ENCODE measurements at regions not wholly inside any gene's neighbourhood (a gene's known extent, or its start where the extent isn't known, plus 50 kb on each side); places are given as distances from the start of the nearest gene placed in this dataset.

DNA sequence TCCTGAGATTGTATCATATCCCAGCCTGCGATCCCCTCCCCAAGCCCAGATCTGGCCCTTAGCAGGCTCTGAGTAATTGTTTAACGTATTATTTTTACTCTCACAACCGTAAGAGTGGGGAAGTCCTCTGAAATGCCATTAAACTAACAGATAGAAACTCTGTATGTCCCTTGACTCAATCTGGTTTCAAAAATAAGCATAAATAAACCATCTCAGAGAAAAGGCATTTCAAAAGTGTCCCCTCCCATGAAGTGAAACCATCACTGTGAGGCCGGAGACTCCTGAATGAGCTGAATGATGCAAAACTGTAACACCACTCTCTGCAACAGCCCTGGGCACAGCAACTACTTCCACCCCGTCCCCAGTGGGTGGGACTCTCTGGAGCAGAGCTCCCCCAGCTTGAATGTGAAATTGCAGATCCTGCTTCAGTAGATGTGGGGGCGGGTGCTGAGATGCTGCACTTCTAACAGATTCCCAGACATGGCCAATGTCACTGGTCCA is 104.1 kb downstream of the SYF2 start:
- Histone ChIP-seq H3K27me3 (no peaks in the 10 kb centered on the region), H3K9me3 (no peaks in the 10 kb centered on the region), H3K4me3 (ENCODE audit: low read depth, low read length) (no peak overlapping the region), H3K36me3 (no peaks in the 10 kb centered on the region), H3K4me1 (no peaks in the 10 kb centered on the region)
- TF ChIP-seq, protein P1, sequence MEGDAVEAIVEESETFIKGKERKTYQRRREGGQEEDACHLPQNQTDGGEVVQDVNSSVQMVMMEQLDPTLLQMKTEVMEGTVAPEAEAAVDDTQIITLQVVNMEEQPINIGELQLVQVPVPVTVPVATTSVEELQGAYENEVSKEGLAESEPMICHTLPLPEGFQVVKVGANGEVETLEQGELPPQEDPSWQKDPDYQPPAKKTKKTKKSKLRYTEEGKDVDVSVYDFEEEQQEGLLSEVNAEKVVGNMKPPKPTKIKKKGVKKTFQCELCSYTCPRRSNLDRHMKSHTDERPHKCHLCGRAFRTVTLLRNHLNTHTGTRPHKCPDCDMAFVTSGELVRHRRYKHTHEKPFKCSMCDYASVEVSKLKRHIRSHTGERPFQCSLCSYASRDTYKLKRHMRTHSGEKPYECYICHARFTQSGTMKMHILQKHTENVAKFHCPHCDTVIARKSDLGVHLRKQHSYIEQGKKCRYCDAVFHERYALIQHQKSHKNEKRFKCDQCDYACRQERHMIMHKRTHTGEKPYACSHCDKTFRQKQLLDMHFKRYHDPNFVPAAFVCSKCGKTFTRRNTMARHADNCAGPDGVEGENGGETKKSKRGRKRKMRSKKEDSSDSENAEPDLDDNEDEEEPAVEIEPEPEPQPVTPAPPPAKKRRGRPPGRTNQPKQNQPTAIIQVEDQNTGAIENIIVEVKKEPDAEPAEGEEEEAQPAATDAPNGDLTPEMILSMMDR (IDR thresholded peaks at IDR 0.05; ENCODE audit: low read depth, low read length) = no peak
- no peak for DNase-seq

DNA sequence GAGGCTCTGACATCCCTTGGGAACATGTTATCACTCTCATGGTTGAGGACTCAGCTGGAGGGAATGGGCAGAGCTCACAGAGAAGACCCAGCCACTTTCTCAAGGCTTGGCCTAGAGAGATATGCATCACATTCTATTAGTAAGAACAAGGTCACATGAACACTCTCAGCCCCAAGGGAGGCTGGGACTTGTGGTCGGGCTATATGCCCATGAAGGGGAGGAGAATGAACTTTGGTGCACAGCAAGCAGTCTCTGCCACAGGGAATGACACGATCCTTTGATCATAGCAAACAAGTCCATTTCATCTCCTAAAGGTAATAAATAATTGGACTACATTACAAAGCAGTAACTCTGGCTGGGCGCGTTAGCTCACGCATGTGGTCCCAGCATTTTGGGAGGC is 105.7 kb downstream of the SYF2 start:
- TF ChIP-seq, protein P1 (IDR thresholded peaks at IDR 0.05; ENCODE audit: low read depth, low read length) = no peak
- Histone ChIP-seq H3K4me3 (ENCODE audit: low read depth, low read length) (no peak overlapping the region), H3K9me3 (no peaks in the 10 kb centered on the region), H3K4me1 (no peaks in the 10 kb centered on the region), H3K27me3 (no peaks in the 10 kb centered on the region), H3K36me3 (no peaks in the 10 kb centered on the region)
- no peak for DNase-seq

DNA sequence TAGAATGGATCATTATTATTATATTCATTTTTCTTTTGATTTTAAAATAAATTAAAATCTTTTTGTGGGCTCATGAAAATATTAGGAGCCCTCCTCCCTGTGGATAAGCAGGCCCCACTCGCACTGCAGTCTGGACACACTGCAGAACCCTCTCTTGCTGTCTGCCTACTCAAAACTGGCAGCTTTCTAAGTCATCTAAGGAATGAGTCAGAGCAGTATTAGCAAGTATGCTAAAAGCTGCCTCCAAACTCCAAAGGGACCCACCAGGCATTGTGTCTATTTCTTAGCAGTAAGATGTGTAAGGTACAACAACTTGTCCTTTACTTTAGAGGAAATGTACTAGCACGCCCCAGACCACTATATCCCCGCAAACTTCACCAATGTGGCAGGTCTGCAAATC is 108.8 kb downstream of the SYF2 start:
- Histone ChIP-seq H3K27me3 (no peaks in the 10 kb centered on the region), H3K4me1 (no peaks in the 10 kb centered on the region), H3K36me3 (no peaks in the 10 kb centered on the region), H3K4me3 (ENCODE audit: low read depth, low read length) (no peak overlapping the region), H3K9me3 (no peaks in the 10 kb centered on the region)
- TF ChIP-seq, protein P1 (IDR thresholded peaks at IDR 0.05; ENCODE audit: low read depth, low read length) = no peak
- DNase-seq = no peak

DNA sequence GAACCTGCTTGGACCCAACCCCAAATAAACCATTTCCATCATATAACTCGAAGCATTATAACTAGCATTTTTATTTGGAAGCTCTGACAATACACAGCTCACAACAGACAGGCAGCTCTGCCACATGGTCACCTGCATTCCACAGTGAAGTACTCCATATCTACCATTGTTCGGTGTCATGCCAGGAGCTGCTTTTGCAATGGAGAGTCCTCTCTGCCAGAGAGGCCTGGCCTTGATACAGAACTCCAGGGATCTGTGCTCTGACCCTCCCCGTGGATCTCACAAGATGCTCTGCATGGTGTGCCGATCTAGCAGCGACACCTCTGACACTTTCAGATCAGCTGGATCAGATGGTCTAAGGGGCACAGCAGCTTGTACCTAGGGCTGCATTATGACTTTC is 109.6 kb downstream of the SYF2 start:
- H3K9me3 ChIP-seq = no peaks in the 10 kb centered on the region
- TF ChIP-seq, protein P1 (IDR thresholded peaks at IDR 0.05; ENCODE audit: low read depth, low read length) = no peak
- H3K36me3 ChIP-seq = no peaks in the 10 kb centered on the region
- DNase-seq = no peak
- H3K4me1 ChIP-seq = no peaks in the 10 kb centered on the region
- no peaks in the 10 kb centered on the region for H3K27me3 ChIP-seq
- no peak overlapping the region for H3K4me3 ChIP-seq (ENCODE audit: low read depth, low read length)

DNA sequence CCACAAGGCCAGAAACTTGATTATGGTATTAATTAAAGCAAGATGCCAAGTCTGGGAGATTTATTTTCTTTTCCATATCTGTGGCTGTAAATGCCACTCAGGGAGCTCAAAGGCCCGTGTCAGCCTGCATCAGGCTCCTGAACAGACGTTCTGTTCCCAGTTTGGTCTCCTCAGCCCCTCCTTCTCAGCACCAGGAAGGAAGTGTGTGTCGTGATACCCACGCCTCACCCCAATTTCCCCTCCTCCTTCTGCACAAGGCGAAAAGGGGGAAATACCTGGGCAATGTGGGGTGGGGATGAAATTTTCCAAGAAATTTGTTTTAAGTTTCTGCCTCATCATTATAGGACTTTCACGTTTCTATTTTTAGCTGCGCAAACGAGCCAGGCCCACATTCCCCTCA is 112.0 kb downstream of the SYF2 start:
- Histone ChIP-seq H3K9me3 (no peaks in the 10 kb centered on the region), H3K4me1 (no peaks in the 10 kb centered on the region), H3K4me3 (ENCODE audit: low read depth, low read length) (no peak overlapping the region), H3K36me3 (no peaks in the 10 kb centered on the region), H3K27me3 (no peaks in the 10 kb centered on the region)
- no peak for DNase-seq
- TF ChIP-seq, protein P1 (IDR thresholded peaks at IDR 0.05; ENCODE audit: low read depth, low read length) = no peak

DNA sequence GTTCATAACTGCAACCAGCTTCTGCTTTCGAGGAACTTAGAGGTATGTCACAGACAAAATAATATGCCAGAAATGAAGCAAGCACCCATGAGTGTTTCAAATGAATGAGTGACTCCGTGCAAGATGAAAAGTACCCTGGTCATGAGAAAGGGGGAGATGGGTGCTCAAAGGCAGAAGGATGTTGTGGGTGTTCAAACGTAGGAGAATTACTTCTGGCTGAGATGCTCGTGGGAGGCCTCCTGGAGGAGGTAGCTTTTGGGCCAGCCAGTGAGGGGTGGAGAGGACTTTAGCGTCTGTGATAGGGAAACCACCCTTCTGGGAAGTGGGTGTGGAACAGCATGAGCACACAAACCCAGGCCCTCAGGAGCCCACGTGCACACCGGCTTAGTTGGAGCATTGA is 113.8 kb downstream of the SYF2 start:
- TF ChIP-seq, protein P1 (IDR thresholded peaks at IDR 0.05; ENCODE audit: low read depth, low read length) = no peak
- no peaks in the 10 kb centered on the region for H3K36me3 ChIP-seq
- no peaks in the 10 kb centered on the region for H3K27me3 ChIP-seq
- H3K9me3 ChIP-seq = no peaks in the 10 kb centered on the region
- H3K4me1 ChIP-seq = no peaks in the 10 kb centered on the region
- H3K4me3 ChIP-seq (ENCODE audit: low read depth, low read length) = no peak overlapping the region
- DNase-seq = no peak

All from BE2C (cell line).